ENCODE measurements at regions not wholly inside any gene's neighbourhood (a gene's known extent, or its start where the extent isn't known, plus 50 kb on each side); places are given as distances from the start of the nearest gene placed in this dataset.
"Not testable (repeated sequence)": the region's sequence is repeated elsewhere in the genome, so short reads cannot be mapped to it uniquely, and the experiment has no call there.

DNA sequence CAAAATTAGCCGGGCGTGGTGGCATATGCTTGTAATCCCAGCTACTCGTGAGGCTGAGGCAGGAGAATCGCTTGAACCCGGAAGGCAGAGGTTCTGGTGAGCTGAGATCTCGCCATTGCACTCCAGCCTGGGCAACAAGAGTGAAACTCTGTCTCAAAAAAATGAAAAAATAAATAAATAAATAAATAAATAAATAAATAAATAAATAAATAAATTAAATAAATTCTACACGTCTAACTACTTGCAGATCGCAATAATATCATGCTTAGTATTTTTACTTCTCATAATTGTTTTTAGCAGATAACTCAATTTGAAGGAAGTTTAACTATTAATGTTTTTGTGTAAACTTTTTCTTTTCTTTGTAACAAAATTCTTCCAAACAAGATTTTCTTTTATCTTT, 234.0 kb upstream of the NRIP1 start:
- H3K4me3 Mint-ChIP-seq; DNase-seq (ENCODE audit: low spot score in 2 of 2); H3K9me3 Mint-ChIP-seq; ATAC-seq (replicated peaks; ENCODE audit: extremely low read depth, poor library complexity, severe bottlenecking); H3K36me3 Mint-ChIP-seq (ENCODE audit: insufficient read depth); H3K4me1 Mint-ChIP-seq; H3K27me3 Mint-ChIP-seq; H3K27ac Mint-ChIP-seq (ENCODE audit: low read depth): not testable (repeated sequence)

DNA sequence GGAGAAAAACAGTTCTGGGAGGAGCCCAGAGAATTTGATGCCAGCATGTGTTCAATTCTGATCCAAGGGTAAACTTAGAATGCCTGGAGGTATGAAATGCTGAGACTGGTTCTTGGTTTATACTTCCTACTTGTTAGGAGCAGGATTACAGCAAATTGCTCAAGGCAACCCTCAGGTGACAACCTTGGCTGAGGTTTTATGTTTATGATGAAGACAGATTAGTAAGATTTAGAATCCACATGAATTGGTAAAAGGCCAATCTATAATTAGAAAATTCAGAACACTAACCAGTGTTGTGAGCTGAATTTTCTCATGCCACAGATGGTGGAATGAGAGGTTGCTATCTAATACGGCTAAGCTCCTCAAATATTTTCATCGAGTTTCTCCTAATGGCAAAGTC, 235.3 kb upstream of the NRIP1 start:
- ATAC-seq (replicated peaks; ENCODE audit: extremely low read depth, poor library complexity, severe bottlenecking) (no peak), DNase-seq (ENCODE audit: low spot score in 2 of 2) (no peak)
- no peaks in the 10 kb centered on the region for H3K9me3 Mint-ChIP-seq
- H3K4me3 Mint-ChIP-seq = no peak overlapping the region
- H3K27ac Mint-ChIP-seq (ENCODE audit: low read depth) = no peak overlapping the region
- H3K36me3 Mint-ChIP-seq (ENCODE audit: insufficient read depth) = no peaks in the 10 kb centered on the region
- no peaks in the 10 kb centered on the region for H3K4me1 Mint-ChIP-seq
- H3K27me3 Mint-ChIP-seq = no peaks in the 10 kb centered on the region

DNA sequence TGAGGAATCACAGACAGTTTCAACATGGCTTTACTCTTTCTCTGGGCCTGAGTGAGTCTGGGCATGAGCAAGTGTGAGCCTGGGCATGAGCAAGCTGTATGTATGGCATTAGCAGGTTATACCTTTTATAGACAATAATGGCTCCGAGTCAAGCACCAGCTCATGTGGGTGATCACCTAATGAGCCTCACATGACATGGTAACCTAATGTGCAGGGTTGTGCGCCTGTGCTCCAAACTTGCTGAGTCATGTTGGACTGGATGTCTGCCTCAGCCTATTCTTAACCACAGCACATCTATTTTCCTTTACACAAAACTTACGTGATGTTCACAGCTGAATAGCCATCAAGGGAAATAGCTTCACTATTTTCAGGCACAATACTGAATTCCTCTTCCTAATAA, 236.2 kb upstream of the NRIP1 start:
- Mint-ChIP-seq H3K9me3 (no peaks in the 10 kb centered on the region), H3K27me3 (peaks cover 7% of the 10 kb centered on the region), H3K4me1 (no peaks in the 10 kb centered on the region), H3K4me3 (no peak overlapping the region), H3K27ac (ENCODE audit: low read depth) (no peak overlapping the region), H3K36me3 (ENCODE audit: insufficient read depth) (no peaks in the 10 kb centered on the region)
- ATAC-seq (replicated peaks; ENCODE audit: extremely low read depth, poor library complexity, severe bottlenecking) = no peak
- no peak for DNase-seq (ENCODE audit: low spot score in 2 of 2)

DNA sequence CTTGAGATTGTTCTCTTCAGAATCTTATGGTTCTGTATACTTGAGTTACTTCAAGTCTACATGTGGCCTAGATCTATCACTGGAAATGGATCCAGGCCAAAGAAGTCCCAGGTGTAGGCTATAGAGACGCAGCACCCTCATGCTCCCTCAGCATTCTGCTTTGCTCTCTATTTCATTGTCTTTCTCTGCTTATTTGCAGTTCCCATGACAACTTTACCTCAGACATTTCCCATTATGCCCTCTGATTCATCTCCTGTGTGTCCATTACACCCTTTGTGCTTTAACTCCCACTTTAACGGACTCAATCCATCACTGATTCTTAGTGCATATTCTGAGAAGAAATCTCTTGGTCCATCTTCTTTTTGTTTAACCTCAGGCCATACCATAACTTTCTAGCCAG, 236.9 kb upstream of the NRIP1 start:
- no peaks in the 10 kb centered on the region for H3K9me3 Mint-ChIP-seq
- H3K4me1 Mint-ChIP-seq = no peaks in the 10 kb centered on the region
- ATAC-seq (replicated peaks; ENCODE audit: extremely low read depth, poor library complexity, severe bottlenecking) (no peak), DNase-seq (ENCODE audit: low spot score in 2 of 2) (no peak)
- H3K36me3 Mint-ChIP-seq (ENCODE audit: insufficient read depth) = no peaks in the 10 kb centered on the region
- H3K27me3 Mint-ChIP-seq = peaks cover 10% of the 10 kb centered on the region
- H3K4me3 Mint-ChIP-seq = no peak overlapping the region
- H3K27ac Mint-ChIP-seq (ENCODE audit: low read depth) = no peak overlapping the region

DNA sequence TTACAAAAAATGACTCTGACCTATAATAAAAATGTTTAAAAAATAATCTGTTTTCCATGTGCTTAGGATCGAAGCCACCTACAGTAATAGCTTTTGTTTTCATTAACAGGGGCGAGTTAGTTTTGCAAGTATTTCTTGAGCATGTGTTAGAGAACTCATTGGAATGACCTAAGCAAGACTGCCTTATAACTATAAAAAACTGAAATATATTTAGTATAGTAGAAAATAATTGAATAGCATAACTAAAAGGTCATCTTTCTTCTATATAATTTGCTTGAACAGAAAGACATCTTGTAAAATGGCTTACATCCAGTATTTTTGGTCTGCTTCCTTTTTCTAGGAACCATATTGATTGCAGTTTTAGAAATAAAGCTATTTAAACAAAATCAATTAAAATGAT, 241.5 kb upstream of the NRIP1 start:
- no peak overlapping the region for H3K27ac Mint-ChIP-seq (ENCODE audit: low read depth)
- peaks cover 27% of the 10 kb centered on the region for H3K27me3 Mint-ChIP-seq
- ATAC-seq (replicated peaks; ENCODE audit: extremely low read depth, poor library complexity, severe bottlenecking) (no peak), DNase-seq (ENCODE audit: low spot score in 2 of 2) (no peak)
- H3K9me3 Mint-ChIP-seq = no peaks in the 10 kb centered on the region
- no peaks in the 10 kb centered on the region for H3K36me3 Mint-ChIP-seq (ENCODE audit: insufficient read depth)
- no peak overlapping the region for H3K4me3 Mint-ChIP-seq
- H3K4me1 Mint-ChIP-seq = no peaks in the 10 kb centered on the region

DNA sequence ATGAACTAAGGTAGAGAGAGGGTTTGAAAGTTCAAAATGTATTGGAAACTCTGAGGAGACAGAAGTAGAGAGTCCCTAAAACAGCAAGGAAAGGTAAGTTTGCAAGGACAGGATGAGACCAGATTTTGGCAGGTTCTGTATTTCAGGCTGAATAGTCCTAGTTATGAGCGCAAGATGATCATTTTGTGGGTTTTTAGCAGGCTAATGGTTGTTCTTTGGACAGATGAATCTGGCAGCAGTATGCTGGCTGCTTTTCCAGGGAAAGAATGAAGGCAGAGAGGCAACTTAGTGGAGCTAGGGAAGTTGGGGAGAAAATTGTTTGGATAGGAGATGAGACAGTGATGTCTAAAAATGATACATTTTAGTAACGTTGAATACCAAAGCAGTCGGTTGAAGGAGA, 243.5 kb upstream of the NRIP1 start:
- Mint-ChIP-seq H3K27ac (ENCODE audit: low read depth) (no peak overlapping the region), H3K36me3 (ENCODE audit: insufficient read depth) (no peaks in the 10 kb centered on the region), H3K9me3 (no peaks in the 10 kb centered on the region), H3K4me1 (no peaks in the 10 kb centered on the region), H3K27me3 (peaks cover 27% of the 10 kb centered on the region), H3K4me3 (no peak overlapping the region)
- DNase-seq (ENCODE audit: low spot score in 2 of 2) = no peak
- ATAC-seq (replicated peaks; ENCODE audit: extremely low read depth, poor library complexity, severe bottlenecking) = no peak

- H3K9me3 Mint-ChIP-seq = no peaks in the 10 kb centered on the region
- no peak overlapping the region for H3K4me3 Mint-ChIP-seq
- H3K27me3 Mint-ChIP-seq = peaks cover 27% of the 10 kb centered on the region
- no peak overlapping the region for H3K27ac Mint-ChIP-seq (ENCODE audit: low read depth)
- no peaks in the 10 kb centered on the region for H3K4me1 Mint-ChIP-seq
- H3K36me3 Mint-ChIP-seq (ENCODE audit: insufficient read depth) = no peaks in the 10 kb centered on the region
- no peak for DNase-seq (ENCODE audit: low spot score in 2 of 2)
- no peak for ATAC-seq (replicated peaks; ENCODE audit: extremely low read depth, poor library complexity, severe bottlenecking)
Observed at GRCh38 chr21:15309022-15309590, 244.3 kb upstream of the NRIP1 start.

DNA sequence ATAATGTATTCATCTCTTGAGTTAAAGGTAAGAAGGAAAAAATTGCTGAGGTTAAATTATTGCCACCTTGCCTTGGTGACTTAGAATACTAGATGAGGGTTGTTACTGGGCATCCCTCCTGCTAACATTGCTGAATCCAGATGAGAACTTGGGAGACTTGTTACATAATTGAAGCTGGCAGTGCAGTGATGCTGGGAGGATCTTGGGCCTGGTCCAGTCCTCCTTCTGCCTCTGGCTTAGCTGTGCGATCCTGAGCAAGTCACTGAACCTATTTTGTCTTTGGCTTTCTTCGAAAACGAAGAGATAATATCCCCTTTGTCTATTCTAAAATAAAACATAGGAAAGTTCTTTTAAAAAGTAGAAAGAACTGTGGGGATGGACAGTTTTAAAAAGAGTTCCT, 244.9 kb upstream of the NRIP1 start:
- Mint-ChIP-seq H3K4me1 (no peaks in the 10 kb centered on the region), H3K9me3 (no peaks in the 10 kb centered on the region), H3K36me3 (ENCODE audit: insufficient read depth) (no peaks in the 10 kb centered on the region), H3K4me3 (no peak overlapping the region), H3K27me3 (peaks cover 27% of the 10 kb centered on the region), H3K27ac (ENCODE audit: low read depth) (no peak overlapping the region)
- ATAC-seq (replicated peaks; ENCODE audit: extremely low read depth, poor library complexity, severe bottlenecking) = no peak
- DNase-seq (ENCODE audit: low spot score in 2 of 2) = no peak

GRCh38 chr21:15311510-15311909, 246.7 kb upstream of the NRIP1 start:
- Mint-ChIP-seq H3K36me3 (ENCODE audit: insufficient read depth) (no peaks in the 10 kb centered on the region), H3K9me3 (no peaks in the 10 kb centered on the region), H3K27me3 (peaks cover 18% of the 10 kb centered on the region), H3K4me3 (no peak overlapping the region), H3K4me1 (no peaks in the 10 kb centered on the region), H3K27ac (ENCODE audit: low read depth) (no peak overlapping the region)
- DNase-seq (ENCODE audit: low spot score in 2 of 2) = no peak
- no peak for ATAC-seq (replicated peaks; ENCODE audit: extremely low read depth, poor library complexity, severe bottlenecking)

DNA sequence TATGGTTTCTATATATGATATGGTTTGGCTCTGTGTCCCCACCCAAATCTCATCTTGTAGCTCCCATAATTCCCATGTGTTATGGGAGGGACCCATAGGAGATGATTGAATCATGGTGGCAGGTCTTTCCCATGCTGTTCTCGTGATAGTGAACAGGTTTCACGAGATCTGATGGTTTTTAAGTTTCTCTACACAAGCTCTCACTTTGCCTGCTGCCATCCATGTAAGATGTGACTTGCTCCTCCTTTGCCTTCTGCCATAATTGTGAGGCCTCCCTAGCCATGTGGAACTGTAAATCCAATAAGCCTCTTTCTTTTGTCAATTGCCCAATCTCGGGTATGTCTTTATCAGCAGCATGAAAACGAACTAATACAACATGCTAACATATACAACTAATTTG, 252.2 kb upstream of the NRIP1 start:
- H3K27ac Mint-ChIP-seq (ENCODE audit: low read depth); H3K36me3 Mint-ChIP-seq (ENCODE audit: insufficient read depth); ATAC-seq (replicated peaks; ENCODE audit: extremely low read depth, poor library complexity, severe bottlenecking); DNase-seq (ENCODE audit: low spot score in 2 of 2); H3K4me1 Mint-ChIP-seq; H3K9me3 Mint-ChIP-seq; H3K4me3 Mint-ChIP-seq: not testable (repeated sequence)
- peaks cover 26% of the 10 kb centered on the region for H3K27me3 Mint-ChIP-seq

DNA sequence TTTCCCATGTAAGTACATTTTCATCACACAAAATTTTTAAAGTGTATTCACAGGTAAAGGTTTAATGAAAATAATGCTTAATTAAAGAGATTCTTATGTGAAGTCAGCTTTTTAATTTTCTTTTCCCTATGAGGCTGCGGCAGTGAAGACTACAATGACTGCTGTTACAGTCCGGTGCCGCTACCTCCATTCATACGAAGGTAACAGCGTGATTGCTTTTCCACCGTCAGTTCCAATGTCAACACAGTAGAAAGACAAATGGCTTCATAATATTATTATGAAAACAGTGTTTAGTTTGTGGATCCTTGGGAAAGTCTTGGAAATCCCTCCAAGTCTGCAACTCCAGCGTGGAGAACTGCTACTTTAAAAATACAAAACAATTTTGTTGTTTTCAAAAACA, 254.9 kb upstream of the NRIP1 start:
- H3K27me3 Mint-ChIP-seq = peaks cover 39% of the 10 kb centered on the region

DNA sequence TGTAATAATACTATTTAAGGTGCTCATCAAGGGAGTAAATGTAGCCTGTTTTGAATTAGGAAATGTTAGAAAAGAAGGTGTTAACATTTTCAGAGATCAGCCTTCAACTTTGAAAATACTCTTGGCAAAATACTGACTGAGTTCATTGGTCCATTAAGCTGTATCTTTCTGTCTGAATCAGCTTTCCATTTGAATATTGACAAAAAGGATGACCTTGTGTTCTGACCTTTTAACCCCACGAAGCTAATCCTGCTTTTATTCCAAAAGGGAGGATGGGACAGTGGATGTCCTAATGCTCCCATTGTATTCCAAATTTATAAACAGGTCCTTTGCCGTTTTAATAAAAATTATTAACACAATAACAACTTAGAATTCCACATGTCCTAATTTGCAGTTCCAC, 259.7 kb upstream of the NRIP1 start:
- no peak overlapping the region for H3K4me3 Mint-ChIP-seq
- no peak overlapping the region for H3K27ac Mint-ChIP-seq (ENCODE audit: low read depth)
- H3K4me1 Mint-ChIP-seq = no peaks in the 10 kb centered on the region
- H3K36me3 Mint-ChIP-seq (ENCODE audit: insufficient read depth) = no peaks in the 10 kb centered on the region
- peaks cover 29% of the 10 kb centered on the region for H3K27me3 Mint-ChIP-seq
- DNase-seq (ENCODE audit: low spot score in 2 of 2) = no peak
- H3K9me3 Mint-ChIP-seq = peaks cover 3% of the 10 kb centered on the region
- no peak for ATAC-seq (replicated peaks; ENCODE audit: extremely low read depth, poor library complexity, severe bottlenecking)

More for the DNA sequence above, 254.9 kb upstream of the NRIP1 start:
- DNase-seq (ENCODE audit: low spot score in 2 of 2) (no peak), ATAC-seq (replicated peaks; ENCODE audit: extremely low read depth, poor library complexity, severe bottlenecking) (no peak)
- H3K4me1 Mint-ChIP-seq = no peaks in the 10 kb centered on the region
- no peak overlapping the region for H3K27ac Mint-ChIP-seq (ENCODE audit: low read depth)
- no peaks in the 10 kb centered on the region for H3K36me3 Mint-ChIP-seq (ENCODE audit: insufficient read depth)
- H3K9me3 Mint-ChIP-seq = peaks cover 3% of the 10 kb centered on the region
- no peak overlapping the region for H3K4me3 Mint-ChIP-seq

DNA sequence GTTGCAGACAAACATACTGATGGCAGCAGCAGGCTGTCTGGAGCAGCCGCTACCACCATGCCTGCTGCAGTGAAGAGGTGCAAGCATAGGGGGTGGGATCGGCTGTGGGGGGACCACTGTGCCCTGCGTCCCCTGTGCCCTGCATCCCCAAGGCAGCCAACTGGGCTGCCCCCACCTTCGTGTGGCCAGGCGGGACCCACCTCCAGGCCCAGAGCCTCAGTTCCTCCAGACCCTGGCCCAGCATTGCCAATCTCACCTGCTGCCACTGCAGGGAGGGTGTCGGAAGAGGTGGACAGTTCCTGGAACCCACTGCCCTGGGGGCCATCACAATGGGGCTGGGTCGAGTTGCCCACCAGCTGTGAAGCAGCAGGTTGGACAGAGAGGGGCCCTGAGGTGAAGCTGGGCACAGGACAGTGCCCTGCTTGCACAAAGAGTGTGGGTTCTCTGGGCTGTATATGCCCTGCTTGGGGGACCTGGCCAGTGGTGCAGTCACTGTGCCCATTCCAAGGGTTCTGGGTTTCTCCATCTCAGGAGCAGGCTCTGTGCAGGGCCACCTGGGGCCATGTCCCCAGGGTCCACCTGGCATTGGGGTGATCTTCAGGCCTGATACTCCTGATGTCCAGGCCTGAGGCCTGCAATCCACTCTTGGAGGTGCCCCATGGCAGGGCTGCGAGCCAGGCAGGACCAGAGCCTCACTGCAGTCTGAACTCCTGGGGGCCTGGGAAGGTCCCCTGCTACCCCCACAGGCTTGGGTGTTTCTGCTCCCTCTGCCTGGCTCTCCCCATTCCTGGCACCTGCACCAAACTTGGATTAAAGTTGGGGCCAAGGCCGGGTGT, 261.4 kb upstream of the NRIP1 start:
- ATAC-seq (replicated peaks; ENCODE audit: extremely low read depth, poor library complexity, severe bottlenecking) = no peak
- DNase-seq (ENCODE audit: low spot score in 2 of 2) = no peak
- H3K4me3 Mint-ChIP-seq = no peak overlapping the region
- no peaks in the 10 kb centered on the region for H3K36me3 Mint-ChIP-seq (ENCODE audit: insufficient read depth)
- H3K27me3 Mint-ChIP-seq = peaks cover 21% of the 10 kb centered on the region
- peaks cover under 1% of the 10 kb centered on the region for H3K9me3 Mint-ChIP-seq
- no peak overlapping the region for H3K27ac Mint-ChIP-seq (ENCODE audit: low read depth)
- H3K4me1 Mint-ChIP-seq = no peaks in the 10 kb centered on the region

Data from central memory CD8-positive, alpha-beta T cell (primary cell).